HPDE6-E6E7 (cell line): ENCODE measurements at regions not wholly inside any gene's neighbourhood (a gene's known extent, or its start where the extent isn't known, plus 50 kb on each side); places are given as distances from the start of the nearest gene placed in this dataset.

Source experiments
- DNase-seq: peaks from one replicate; pipeline ENCODE4 v3.0.0; 2011; ENCODE audit warnings: missing footprints; ENCODE audit errors: extremely low spot score

- DNase-seq: no peak
Measured at GRCh38 chr15:72920551-72920950, 131.7 kb upstream of the NEO1 start.

- no peak for DNase-seq
Measured at GRCh38 chr15:72919936-72920465, 132.3 kb upstream of the NEO1 start.

- no peak for DNase-seq
Measured at GRCh38 chr15:72916897-72917296, 133.3 kb upstream of the ADPGK start.

GRCh38 chr15:72916378-72916777 lies 132.8 kb upstream of the ADPGK start:
- DNase-seq: no peak

- no peak for DNase-seq
Measured at GRCh38 chr15:72915843-72916242, 132.3 kb upstream of the ADPGK start.

GRCh38 chr15:72912996-72913395 lies 129.4 kb upstream of the ADPGK start:
- no peak for DNase-seq

- no peak for DNase-seq
Measured at GRCh38 chr15:72912121-72912520, 128.6 kb upstream of the ADPGK start.

- DNase-seq: no peak
Measured at GRCh38 chr15:72911626-72912025, 128.1 kb upstream of the ADPGK start.

GRCh38 chr15:72908713-72909112 lies 125.2 kb upstream of the ADPGK start:
- DNase-seq: no peak

GRCh38 chr15:72907733-72908132 lies 124.2 kb upstream of the ADPGK start:
- no peak for DNase-seq

- no peak for DNase-seq
Measured at GRCh38 chr15:72902919-72903260, 119.3 kb upstream of the ADPGK start.

GRCh38 chr15:72902245-72902918 lies 118.8 kb upstream of the ADPGK start:
- no peak for DNase-seq

GRCh38 chr15:72892986-72893385 lies 109.4 kb upstream of the ADPGK start:
- DNase-seq: no peak

- DNase-seq: no peak
Measured at GRCh38 chr15:72890043-72890442, 106.5 kb upstream of the ADPGK start.

GRCh38 chr15:72889545-72889944 lies 106.0 kb upstream of the ADPGK start:
- DNase-seq: no peak

GRCh38 chr15:72888811-72889210 lies 105.3 kb upstream of the ADPGK start:
- DNase-seq: no peak

GRCh38 chr15:72888211-72888610 lies 104.7 kb upstream of the ADPGK start:
- DNase-seq: no peak

GRCh38 chr15:72887376-72887775 lies 103.8 kb upstream of the ADPGK start:
- no peak for DNase-seq

- no peak for DNase-seq
Measured at GRCh38 chr15:72884311-72884710, 100.8 kb upstream of the ADPGK start.

- DNase-seq: no peak
Measured at GRCh38 chr15:72873379-72874233, 90.0 kb upstream of the ADPGK start.

GRCh38 chr15:72872066-72872845 lies 88.7 kb upstream of the ADPGK start:
- no peak for DNase-seq

- no peak for DNase-seq
Measured at GRCh38 chr15:72866866-72867616, 83.5 kb upstream of the ADPGK start.
